Chondrocyte (in vitro differentiated cells): ENCODE measurements at regions not wholly inside any gene's neighbourhood (a gene's known extent, or its start where the extent isn't known, plus 50 kb on each side); places are given as distances from the start of the nearest gene placed in this dataset.

Experiments used
- DNase-seq: peaks from one replicate; pipeline ENCODE4 v3.0.0; 2021; ENCODE audit warnings: mixed read lengths, low spot score
- H3K27ac Mint-ChIP-seq: one replicate; pipeline ENCODE4 v1.8.0; 2021; ENCODE audit warnings: mild to moderate bottlenecking, moderate library complexity, mixed read lengths; ENCODE audit not compliant: unreplicated experiment
- H3K27me3 Mint-ChIP-seq: 2 replicates; pipeline ENCODE4 v1.8.0; 2021; ENCODE audit warnings: low read depth, mixed read lengths
- H3K36me3 Mint-ChIP-seq: 2 replicates; pipeline ENCODE4 v1.8.0; 2021; ENCODE audit warnings: low read depth, mixed read lengths
- H3K4me1 Mint-ChIP-seq: 2 replicates; pipeline ENCODE4 v1.8.0; 2021; ENCODE audit warnings: low read depth, mild to moderate bottlenecking, mixed read lengths
- H3K4me3 Mint-ChIP-seq: one replicate; pipeline ENCODE4 v1.8.0; 2021; ENCODE audit warnings: mild to moderate bottlenecking, moderate library complexity, mixed read lengths; ENCODE audit not compliant: unreplicated experiment
- H3K9me3 Mint-ChIP-seq: 2 replicates; pipeline ENCODE4 v1.8.0; 2021; ENCODE audit warnings: low read depth, mixed read lengths
- CTCF ChIP-seq: fragments of 200-600 bp; sonication (generic); IDR thresholded peaks from 2 replicates; pipeline ENCODE4 v1.5.0; 2021; ENCODE audit warnings: antibody characterized with exemption, mild to moderate bottlenecking, moderate library complexity

- DNase-seq, result no peak
- no peaks in the 10 kb centered on the region for H3K9me3 Mint-ChIP-seq
- no peak overlapping the region for H3K4me3 Mint-ChIP-seq
- peaks cover 65% of the 10 kb centered on the region for H3K4me1 Mint-ChIP-seq
- no peaks in the 10 kb centered on the region for H3K27me3 Mint-ChIP-seq
- no peak for TF ChIP-seq CTCF
- H3K27ac Mint-ChIP-seq, result no peak overlapping the region
- no peaks in the 10 kb centered on the region for H3K36me3 Mint-ChIP-seq
Observed at GRCh38 chr6:53986721-53987521, 124.3 kb upstream of the MLIP start.

GRCh38 chr6:53987522-53987888 is 123.7 kb upstream of the MLIP start:
- Mint-ChIP-seq H3K27me3 (no peaks in the 10 kb centered on the region), H3K4me3 (no peak overlapping the region), H3K4me1 (peaks cover 63% of the 10 kb centered on the region), H3K9me3 (no peaks in the 10 kb centered on the region), H3K36me3 (no peaks in the 10 kb centered on the region), H3K27ac (no peak overlapping the region)
- no peak for DNase-seq
- no peak for TF ChIP-seq CTCF

- Mint-ChIP-seq H3K4me3 (no peak overlapping the region), H3K4me1 (peaks cover 43% of the 10 kb centered on the region), H3K9me3 (no peaks in the 10 kb centered on the region), H3K36me3 (no peaks in the 10 kb centered on the region), H3K27me3 (no peaks in the 10 kb centered on the region), H3K27ac (no peak overlapping the region)
- TF ChIP-seq CTCF, result no peak
- no peak for DNase-seq
Observed at GRCh38 chr6:53989504-53989903, 121.7 kb upstream of the MLIP start.

GRCh38 chr6:53992522-53992921 is 118.7 kb upstream of the MLIP start:
- peak; percentile 18 for TF ChIP-seq CTCF
- Mint-ChIP-seq H3K27ac (no peak overlapping the region), H3K27me3 (no peaks in the 10 kb centered on the region), H3K9me3 (no peaks in the 10 kb centered on the region), H3K4me1 (peaks cover 16% of the 10 kb centered on the region), H3K36me3 (no peaks in the 10 kb centered on the region), H3K4me3 (no peak overlapping the region)
- DNase-seq, result no peak

- no peaks in the 10 kb centered on the region for H3K27me3 Mint-ChIP-seq
- no peak for TF ChIP-seq CTCF
- no peaks in the 10 kb centered on the region for H3K9me3 Mint-ChIP-seq
- no peak for DNase-seq
- no peaks in the 10 kb centered on the region for H3K36me3 Mint-ChIP-seq
- H3K27ac Mint-ChIP-seq, result no peak overlapping the region
- H3K4me3 Mint-ChIP-seq, result no peak overlapping the region
- H3K4me1 Mint-ChIP-seq, result peaks cover 9% of the 10 kb centered on the region
Observed at GRCh38 chr6:53994201-53994600, 117.0 kb upstream of the MLIP start.
